ENCODE measurements at regions not wholly inside any gene's neighbourhood (a gene's known extent, or its start where the extent isn't known, plus 50 kb on each side); places are given as distances from the start of the nearest gene placed in this dataset.

- Histone ChIP-seq H3K9me3 (no peaks in the 10 kb centered on the region), H3K4me1 (no peaks in the 10 kb centered on the region), H3K27ac (no peak overlapping the region), H3K36me3 (no peaks in the 10 kb centered on the region), H3K4me3 (no peak overlapping the region), H3K27me3 (no peaks in the 10 kb centered on the region)
- no peak for DNase-seq
- TF ChIP-seq CTCF (IDR thresholded peaks at IDR 0.05) (no peak), POLR2A (IDR thresholded peaks at IDR 0.05) (no peak)
- intact Hi-C loops (cut with DNase I), result no loop called here
- WGBS, 2 donors, result 67 to 87% methylated on average over 2 of the region's 2 CpGs
Measured at GRCh38 chr13:107387525-107387924, 819.6 kb upstream of the ARGLU1 start.

- Histone ChIP-seq H3K27ac (no peak overlapping the region), H3K27me3 (no peaks in the 10 kb centered on the region), H3K36me3 (no peaks in the 10 kb centered on the region), H3K9me3 (peaks cover 0 to under 1% (median 0%) of the 10 kb centered on the region in 3 donors), H3K4me3 (no peak overlapping the region), H3K4me1 (no peaks in the 10 kb centered on the region)
- WGBS, 2 donors, result 34 to 52% methylated on average over 7 of the region's 7 CpGs
- TF ChIP-seq CTCF (IDR thresholded peaks at IDR 0.05), result no peak
- TF ChIP-seq POLR2A (IDR thresholded peaks at IDR 0.05), result no peak
- DNase-seq, result no peak
- intact Hi-C loops (cut with DNase I), result no loop called here
Measured at GRCh38 chr13:107379407-107380155, 811.6 kb upstream of the ARGLU1 start.

GRCh38 chr13:107376341-107377125, 808.6 kb upstream of the ARGLU1 start:
- TF ChIP-seq CTCF (IDR thresholded peaks at IDR 0.05) (no peak), POLR2A (IDR thresholded peaks at IDR 0.05) (no peak)
- intact Hi-C loops (cut with DNase I), result no loop called here

GRCh38 chr13:107375701-107376340, 807.9 kb upstream of the ARGLU1 start:
- no peaks in the 10 kb centered on the region for H3K36me3 ChIP-seq
- no peaks in the 10 kb centered on the region for H3K27me3 ChIP-seq
- no peak for DNase-seq
- no peaks in the 10 kb centered on the region for H3K4me1 ChIP-seq
- no peak for TF ChIP-seq CTCF (IDR thresholded peaks at IDR 0.05)
- no peak for TF ChIP-seq POLR2A (IDR thresholded peaks at IDR 0.05)
- H3K9me3 ChIP-seq, result peaks cover 0 to 4% (median 0%) of the 10 kb centered on the region in 3 donors
- no peak overlapping the region for H3K4me3 ChIP-seq
- intact Hi-C loops (cut with DNase I), result no loop called here
- 70 to 81% methylated on average over 4 of the region's 4 CpGs for WGBS, 2 donors
- H3K27ac ChIP-seq, result no peak overlapping the region

More at GRCh38 chr13:107376341-107377125, 808.6 kb upstream of the ARGLU1 start:
- H3K36me3 ChIP-seq, result no peaks in the 10 kb centered on the region
- H3K27me3 ChIP-seq, result no peaks in the 10 kb centered on the region
- WGBS, 2 donors, result 51 to 57% methylated on average over 6 of the region's 6 CpGs
- H3K4me1 ChIP-seq, result no peaks in the 10 kb centered on the region
- no peak overlapping the region for H3K27ac ChIP-seq
- peaks cover 0 to 4% (median 0%) of the 10 kb centered on the region in 3 donors for H3K9me3 ChIP-seq
- DNase-seq, result no peak
- H3K4me3 ChIP-seq, result no peak overlapping the region

GRCh38 chr13:107374038-107374437, 806.1 kb upstream of the ARGLU1 start:
- no peaks in the 10 kb centered on the region for H3K27me3 ChIP-seq
- H3K36me3 ChIP-seq, result no peaks in the 10 kb centered on the region
- intact Hi-C loops (cut with DNase I), result no loop called here
- H3K4me3 ChIP-seq, result no peak overlapping the region
- no peak for DNase-seq
- H3K27ac ChIP-seq, result no peak overlapping the region
- H3K9me3 ChIP-seq, result peaks cover 0 to 4% (median 0%) of the 10 kb centered on the region in 3 donors
- TF ChIP-seq POLR2A (IDR thresholded peaks at IDR 0.05) (no peak), CTCF (IDR thresholded peaks at IDR 0.05) (no peak)
- no peaks in the 10 kb centered on the region for H3K4me1 ChIP-seq
- 85 to 88% methylated on average over 2 of the region's 2 CpGs for WGBS, 2 donors
